WERI-Rb-1 (cell line): ENCODE measurements at regions not wholly inside any gene's neighbourhood (a gene's known extent, or its start where the extent isn't known, plus 50 kb on each side); places are given as distances from the start of the nearest gene placed in this dataset.

Source experiments
- DNase-seq: peaks from one replicate; pipeline ENCODE4 v3.0.0-alpha.2; 2020
- H3K27ac ChIP-seq: fragments of 250-450 bp; sonication (Bioruptor Pico); 2 replicates; pipeline ENCODE4 v1.5.1; 2020; ENCODE audit warnings: mild to moderate bottlenecking, moderate library complexity
- H3K27me3 ChIP-seq: fragments of 250-450 bp; sonication (Bioruptor Pico); 2 replicates; pipeline ENCODE4 v1.5.1; 2021; ENCODE audit warnings: mild to moderate bottlenecking, low read depth, moderate library complexity; ENCODE audit not compliant: insufficient read depth, severe bottlenecking
- H3K36me3 ChIP-seq: fragments of 250-450 bp; sonication (Bioruptor Pico); 2 replicates; pipeline ENCODE4 v1.5.1; 2020; ENCODE audit warnings: mild to moderate bottlenecking, moderate library complexity
- H3K4me3 ChIP-seq: 2 replicates; pipeline ENCODE4 v1.5.1; 2011; ENCODE audit warnings: low read depth, mild to moderate bottlenecking, control low read depth, low read length
- H3K9me3 ChIP-seq: fragments of 250-450 bp; sonication (Bioruptor Pico); 2 replicates; pipeline ENCODE4 v1.5.1; 2021; ENCODE audit warnings: mild to moderate bottlenecking, moderate library complexity; ENCODE audit not compliant: severe bottlenecking
- CTCF ChIP-seq: IDR thresholded peaks from 2 replicates; pipeline ENCODE4 v1.5.1; 2011; ENCODE audit warnings: low read depth, mild to moderate bottlenecking, control low read depth, inconsistent platforms, low read length

GRCh38 chr7:41769162-41769561 lies 66.3 kb upstream of the INHBA start:
- H3K36me3 ChIP-seq, result no peaks in the 10 kb centered on the region
- no peaks in the 10 kb centered on the region for H3K9me3 ChIP-seq
- no peak overlapping the region for H3K27ac ChIP-seq
- peaks cover 15% of the 10 kb centered on the region for H3K27me3 ChIP-seq
- H3K4me3 ChIP-seq, result no peak overlapping the region
- DNase-seq, result no peak
- no peak for TF ChIP-seq CTCF

- Histone ChIP-seq H3K36me3 (no peaks in the 10 kb centered on the region), H3K4me3 (no peak overlapping the region), H3K27me3 (peaks cover 29% of the 10 kb centered on the region), H3K9me3 (no peaks in the 10 kb centered on the region), H3K27ac (no peak overlapping the region)
- no peak for TF ChIP-seq CTCF
- DNase-seq, result no peak
These were observed 60.7 kb upstream of the INHBA start for GRCh38 chr7:41763626-41764025.

GRCh38 chr7:41762641-41763040 lies 59.8 kb upstream of the INHBA start:
- H3K27me3 ChIP-seq, result peaks cover 29% of the 10 kb centered on the region
- no peaks in the 10 kb centered on the region for H3K36me3 ChIP-seq
- no peaks in the 10 kb centered on the region for H3K9me3 ChIP-seq
- no peak overlapping the region for H3K4me3 ChIP-seq
- no peak for TF ChIP-seq CTCF
- no peak for DNase-seq
- no peak overlapping the region for H3K27ac ChIP-seq

- no peak overlapping the region for H3K27ac ChIP-seq
- no peak overlapping the region for H3K4me3 ChIP-seq
- DNase-seq, result no peak
- no peak for TF ChIP-seq CTCF
- H3K27me3 ChIP-seq, result peaks cover 22% of the 10 kb centered on the region
- H3K9me3 ChIP-seq, result peaks cover 5% of the 10 kb centered on the region
- no peaks in the 10 kb centered on the region for H3K36me3 ChIP-seq
These were observed 57.4 kb upstream of the INHBA start for GRCh38 chr7:41760293-41760692.

- no peak overlapping the region for H3K27ac ChIP-seq
- no peaks in the 10 kb centered on the region for H3K36me3 ChIP-seq
- no peak for TF ChIP-seq CTCF
- H3K27me3 ChIP-seq, result peaks cover 9% of the 10 kb centered on the region
- no peak for DNase-seq
- H3K4me3 ChIP-seq, result no peak overlapping the region
- H3K9me3 ChIP-seq, result peaks cover 10% of the 10 kb centered on the region
These were observed 55.4 kb upstream of the INHBA start for GRCh38 chr7:41758321-41758720.

- TF ChIP-seq CTCF, result no peak
- no peaks in the 10 kb centered on the region for H3K36me3 ChIP-seq
- peaks cover 10% of the 10 kb centered on the region for H3K9me3 ChIP-seq
- H3K4me3 ChIP-seq, result no peak overlapping the region
- no peak overlapping the region for H3K27ac ChIP-seq
- H3K27me3 ChIP-seq, result peaks cover 7% of the 10 kb centered on the region
- no peak for DNase-seq
These were observed 53.8 kb upstream of the INHBA start for GRCh38 chr7:41756650-41757182.
